Stimulated activated CD4-positive, alpha-beta T cell treated with anti-CD3 and anti-CD28 coated beads, Interleukin-1b, Interleukin-23, amount 100 ng/mL, for 4 hours (primary cell): ENCODE measurements at regions not wholly inside any gene's neighbourhood (a gene's known extent, or its start where the extent isn't known, plus 50 kb on each side); places are given as distances from the start of the nearest gene placed in this dataset.

Source experiments
- DNase-seq, 2 donors: peaks; one replicate each; pipeline ENCODE4 v3.0.0-alpha.2; 2020; ENCODE audit warnings: low read depth in 2 of 2

DNA sequence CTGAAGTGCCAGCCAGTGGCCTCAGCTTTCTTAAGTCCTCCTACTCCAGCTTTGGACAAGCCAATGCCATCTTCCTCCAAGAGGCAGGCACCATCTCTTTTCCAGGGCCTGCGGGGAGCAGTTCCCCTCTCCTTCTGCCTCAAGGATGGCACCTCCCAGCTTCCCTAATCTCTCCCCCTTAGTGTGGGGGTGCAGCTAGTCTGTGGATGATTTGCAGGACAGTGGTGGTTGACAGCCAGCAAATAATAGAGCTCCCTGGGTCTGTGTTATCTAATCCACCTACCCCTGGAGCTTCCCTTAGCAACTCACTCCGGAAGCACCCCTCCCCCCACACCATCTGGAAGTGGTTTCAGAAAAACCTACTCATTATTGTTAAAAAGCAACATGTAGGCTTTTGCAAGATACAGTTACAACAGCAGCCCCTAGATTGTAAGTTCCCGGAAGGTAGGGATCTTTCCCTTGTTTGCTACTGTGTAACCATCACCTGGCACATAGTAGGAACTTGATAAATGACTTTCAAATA lies 247.1 kb downstream of the BCOR start:
- DNase-seq = peak in 1 of 2 donors; percentile 15

DNA sequence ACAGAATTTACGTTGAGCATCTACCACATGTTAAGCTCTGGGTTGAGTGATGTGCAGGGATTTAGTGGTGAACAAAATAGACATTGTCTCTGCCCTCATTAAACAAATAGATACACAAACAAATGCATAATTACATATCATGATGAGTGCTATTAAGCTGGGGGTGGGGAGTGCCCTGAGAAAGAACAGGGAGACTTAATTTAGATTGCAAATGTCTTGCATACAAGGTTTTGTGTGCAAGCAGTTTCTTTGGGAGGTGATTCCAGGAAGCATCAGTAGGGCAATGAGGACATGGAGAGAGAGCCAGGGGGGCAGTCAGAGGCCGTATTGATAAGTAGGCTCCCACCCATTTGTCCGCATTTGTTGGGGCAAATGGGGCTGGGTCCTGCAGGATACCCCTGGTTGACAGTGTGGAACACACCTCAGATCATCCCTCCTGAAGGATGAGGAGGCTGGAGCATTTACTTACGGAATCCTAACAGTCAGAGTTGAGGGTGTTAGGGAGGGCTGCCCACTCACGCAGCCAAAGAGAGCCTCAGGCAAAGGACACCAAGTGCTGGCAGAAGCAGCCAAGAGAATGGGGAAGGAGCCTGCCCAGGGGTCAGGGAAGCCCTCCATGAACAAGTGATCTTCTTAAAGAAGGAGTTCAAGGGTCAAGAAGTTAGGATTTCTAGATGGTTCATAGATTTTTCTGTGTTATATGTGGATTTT lies 245.9 kb downstream of the BCOR start:
- no peak for DNase-seq

DNA sequence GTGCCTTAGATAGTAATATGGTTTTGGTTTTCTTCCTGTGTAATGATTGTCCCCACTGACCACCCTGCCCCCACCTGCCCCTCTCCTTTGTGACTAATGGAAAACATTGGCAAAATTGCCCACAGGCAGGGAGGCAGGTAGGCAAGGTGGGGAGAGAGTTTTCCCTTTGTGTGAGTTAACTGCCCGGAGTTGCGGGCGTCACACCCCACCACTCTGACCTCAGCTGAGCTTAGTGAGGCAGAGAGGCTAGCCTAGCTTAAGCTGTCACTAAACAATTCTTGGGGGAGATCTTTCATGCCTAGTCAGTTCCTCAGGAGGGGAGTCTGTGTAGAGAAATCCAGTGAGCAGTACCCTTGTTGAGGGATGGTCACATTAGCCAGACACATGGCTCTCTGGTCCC lies 245.3 kb downstream of the BCOR start:
- no peak for DNase-seq

DNA sequence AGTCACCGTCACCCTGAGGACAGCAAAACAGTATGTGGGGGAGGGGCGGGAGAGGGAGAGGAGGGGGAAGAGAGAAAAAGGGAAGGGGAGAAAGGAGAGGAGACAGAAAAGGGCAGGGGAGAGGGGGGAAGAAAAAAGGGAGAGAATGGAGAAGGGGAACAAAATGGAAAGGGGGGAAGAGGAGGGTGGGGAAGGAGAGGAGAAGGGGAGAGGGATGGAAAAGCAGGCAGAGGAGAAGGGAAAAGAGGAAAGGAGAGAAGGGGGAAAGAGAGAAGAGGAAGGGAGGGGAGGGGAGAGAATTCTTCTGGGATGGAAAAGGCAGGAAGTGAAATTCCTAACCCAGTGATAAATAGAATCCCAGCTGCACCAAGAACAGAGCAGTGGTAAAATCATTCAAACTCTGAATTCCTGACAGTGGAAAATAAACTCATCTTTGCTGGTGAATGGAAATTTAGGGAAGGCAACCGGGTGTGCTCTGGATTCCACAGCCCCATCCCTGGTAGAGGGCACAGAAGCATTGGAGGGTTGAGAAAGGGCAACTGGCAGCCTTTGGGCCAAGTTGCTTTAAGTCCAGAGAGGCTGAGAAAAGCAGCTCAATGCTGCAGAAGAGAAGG lies 244.2 kb downstream of the BCOR start:
- DNase-seq = no peak

DNA sequence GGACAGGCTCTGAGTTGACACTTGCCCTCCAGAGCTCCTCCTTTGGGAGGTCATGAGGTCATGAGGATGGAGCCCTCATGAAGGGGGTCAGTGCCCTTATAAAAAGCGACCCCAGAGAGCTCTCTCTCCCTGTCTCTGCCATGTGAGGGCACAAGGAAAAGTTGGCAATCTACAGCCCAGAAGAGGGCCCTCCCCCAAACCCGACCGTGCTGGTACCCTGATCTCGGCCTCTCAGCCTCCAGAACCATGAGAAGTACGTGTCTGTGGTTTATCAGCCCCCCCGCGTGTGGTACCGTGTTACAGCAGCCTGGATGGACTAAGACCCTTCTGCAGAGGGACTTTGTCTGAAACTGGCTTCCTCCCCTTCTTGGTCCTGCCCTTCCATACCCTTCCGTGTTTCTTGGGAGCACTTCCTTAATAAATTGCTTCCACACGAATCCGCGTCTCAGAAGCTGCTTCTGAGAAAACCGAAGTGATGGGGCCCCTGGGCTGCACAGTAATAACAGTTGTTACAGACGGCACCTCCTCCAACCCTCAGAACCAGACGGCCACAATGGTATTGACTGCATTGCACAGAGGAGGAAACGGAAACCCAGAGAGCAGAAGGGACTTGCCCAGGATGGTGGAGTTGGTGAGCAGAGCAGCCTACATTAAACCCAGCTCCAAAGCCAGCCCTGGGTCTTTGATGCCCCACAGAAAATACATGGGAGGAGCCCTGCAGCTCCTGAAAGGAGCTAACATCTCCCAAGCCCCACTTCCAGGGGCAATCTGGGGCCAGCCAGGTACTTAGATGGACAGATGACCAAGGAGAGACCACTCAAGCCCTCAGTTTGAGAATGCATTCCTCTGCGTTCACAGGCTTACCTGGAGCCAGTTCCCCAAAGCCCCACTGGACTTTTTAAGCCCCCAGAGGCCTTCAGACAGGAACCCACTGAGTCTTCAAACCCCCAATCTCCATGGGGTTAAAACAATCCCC lies 242.7 kb downstream of the BCOR start:
- DNase-seq = peak; percentile 38 to 65

DNA sequence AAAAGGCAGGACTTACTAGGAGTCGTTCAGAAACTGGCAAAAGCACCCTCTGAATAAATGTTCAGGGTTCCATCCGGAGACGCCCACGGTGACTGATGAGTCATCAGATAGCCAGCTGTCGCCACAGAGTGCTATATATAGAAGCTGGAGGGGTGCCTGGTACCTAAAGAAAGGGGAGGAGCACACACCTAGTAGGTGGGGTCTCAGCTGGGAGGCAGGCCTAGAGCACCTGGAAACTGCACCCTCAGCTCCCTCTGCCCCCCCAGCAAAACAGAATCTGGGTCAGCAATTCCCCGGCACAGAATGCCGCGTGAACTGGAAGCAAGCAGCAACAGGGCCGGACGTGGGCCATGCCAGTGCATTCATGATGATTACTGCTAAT lies 242.0 kb downstream of the BCOR start:
- DNase-seq = peak; percentile 57 to 72

DNA sequence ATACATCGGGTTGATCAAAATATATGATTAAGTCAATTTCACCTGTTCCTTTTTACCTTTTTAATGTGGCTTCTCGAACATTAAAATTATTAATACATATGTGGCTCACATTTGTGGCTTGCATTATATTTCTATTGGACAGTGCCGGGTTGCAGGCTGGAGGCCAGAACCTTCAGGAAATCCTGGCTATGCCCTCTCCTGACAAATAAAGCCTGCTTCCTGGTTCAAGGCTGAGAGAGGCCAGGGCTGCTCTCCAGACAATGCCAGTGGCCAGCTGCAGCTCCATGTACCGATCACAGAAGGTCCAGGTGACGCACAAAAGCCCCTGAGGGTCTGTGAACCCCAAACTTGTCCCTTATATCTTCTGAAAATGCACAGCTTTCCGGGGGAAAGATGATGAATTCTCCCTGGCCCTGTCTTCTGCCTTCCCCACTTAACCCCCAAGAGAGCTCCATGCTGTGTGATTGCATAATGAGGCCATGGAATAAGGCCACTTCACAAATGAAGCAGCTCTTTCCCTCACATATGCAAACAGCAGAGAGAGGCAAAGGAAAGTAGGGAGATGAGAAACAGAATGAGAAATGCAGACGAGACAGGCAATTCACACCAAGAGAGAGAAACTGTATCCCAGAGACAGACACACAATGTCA lies 241.2 kb downstream of the BCOR start:
- DNase-seq = no peak

DNA sequence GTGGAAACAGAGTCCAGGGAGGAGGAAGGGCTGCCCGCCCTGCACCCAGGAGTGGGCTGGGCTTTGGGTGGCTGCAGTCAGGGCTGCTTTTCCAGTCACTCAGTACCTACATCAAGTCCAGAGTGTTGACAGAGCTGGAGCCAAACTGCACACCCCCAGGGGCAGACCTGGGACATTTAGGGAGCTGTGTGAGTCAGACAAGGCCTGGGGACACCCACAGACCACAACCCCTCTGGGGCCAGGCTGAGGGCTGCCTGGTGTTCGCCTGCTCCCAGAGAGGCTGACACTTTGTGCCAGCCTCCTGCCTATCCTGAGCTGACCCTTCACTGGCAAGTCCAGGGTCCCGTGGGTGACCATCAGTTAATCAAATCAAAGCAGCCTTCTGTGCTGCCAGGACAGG lies 240.0 kb downstream of the BCOR start:
- no peak for DNase-seq

DNA sequence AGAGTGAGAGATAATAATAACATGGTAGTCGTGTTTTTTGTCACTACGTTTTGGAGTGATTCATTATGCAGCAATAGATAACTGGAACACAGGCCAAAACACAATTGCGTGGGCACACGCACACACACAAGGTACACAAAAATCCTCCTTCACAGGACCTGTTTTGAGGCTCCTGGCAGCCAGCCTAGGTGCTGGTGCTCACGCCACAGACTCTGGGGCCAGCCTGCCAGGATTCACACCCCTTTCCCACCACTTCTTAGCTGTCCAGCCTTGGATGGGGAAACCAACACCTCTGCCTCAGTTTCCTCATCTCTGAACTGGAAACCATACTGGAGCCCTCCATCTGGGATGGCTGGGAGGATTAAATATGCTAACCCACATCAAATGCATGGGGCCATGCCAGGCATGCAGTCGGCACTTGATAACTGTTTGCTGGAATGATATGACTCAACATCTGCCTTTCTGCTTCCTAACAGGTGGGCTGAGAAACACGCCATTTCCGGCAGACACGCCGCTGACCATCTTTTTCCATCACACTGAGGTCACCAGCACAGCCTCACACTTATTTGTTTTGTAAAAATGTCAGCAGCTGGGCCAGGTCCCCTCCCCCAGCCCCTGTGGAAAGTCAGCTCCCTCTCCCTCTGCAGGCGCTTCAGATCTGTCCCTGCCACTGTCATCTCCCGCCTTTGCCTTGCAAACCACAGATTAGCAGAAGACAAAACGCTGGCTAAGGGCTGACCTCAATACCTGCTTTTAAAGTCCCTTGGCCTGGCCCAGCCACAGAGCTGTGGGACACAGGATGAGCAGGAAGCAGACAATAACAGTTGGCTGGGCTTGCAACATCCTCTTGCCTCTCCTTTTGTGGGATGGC lies 237.5 kb downstream of the BCOR start:
- DNase-seq = peak; percentile 59 to 74

DNA sequence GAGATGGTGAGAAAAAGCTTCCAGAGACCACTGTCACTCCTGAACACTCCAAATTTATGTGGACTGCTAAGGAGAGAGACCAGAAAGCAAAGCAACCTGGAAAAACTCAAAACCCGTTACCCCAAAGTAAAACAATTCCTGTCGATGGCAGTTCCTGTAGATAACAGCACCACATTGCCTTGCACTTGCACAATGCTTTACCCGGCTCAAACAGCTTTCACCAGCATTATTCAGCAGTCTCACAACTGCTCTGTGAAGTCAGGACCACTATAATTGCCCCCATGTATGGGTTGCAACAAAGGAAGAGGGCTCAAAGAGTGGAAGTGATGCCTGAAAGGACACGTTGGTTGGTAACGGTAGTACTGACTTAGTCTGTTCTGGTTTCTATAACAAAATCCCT lies 234.8 kb downstream of the BCOR start:
- DNase-seq = no peak

DNA sequence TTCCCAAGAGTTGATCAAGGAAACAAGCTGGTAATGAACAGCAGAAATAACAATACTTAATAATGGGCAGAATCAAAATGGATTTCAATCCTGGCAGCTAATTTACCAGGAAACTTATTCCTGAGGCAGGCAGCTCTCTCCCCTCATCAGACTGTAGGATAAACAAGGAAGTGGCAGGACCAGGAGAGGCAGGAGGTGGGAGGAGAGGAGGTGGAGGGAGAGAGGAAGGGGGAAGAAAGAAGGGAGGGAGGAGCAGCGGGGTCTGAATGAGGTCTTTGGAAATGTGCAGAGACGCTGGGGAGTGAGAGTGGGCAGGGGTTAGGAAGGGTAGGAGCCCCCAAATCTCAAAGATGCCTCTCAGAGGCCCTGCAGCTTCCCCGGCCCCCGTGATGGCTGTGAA lies 231.5 kb downstream of the BCOR start:
- no peak for DNase-seq

DNA sequence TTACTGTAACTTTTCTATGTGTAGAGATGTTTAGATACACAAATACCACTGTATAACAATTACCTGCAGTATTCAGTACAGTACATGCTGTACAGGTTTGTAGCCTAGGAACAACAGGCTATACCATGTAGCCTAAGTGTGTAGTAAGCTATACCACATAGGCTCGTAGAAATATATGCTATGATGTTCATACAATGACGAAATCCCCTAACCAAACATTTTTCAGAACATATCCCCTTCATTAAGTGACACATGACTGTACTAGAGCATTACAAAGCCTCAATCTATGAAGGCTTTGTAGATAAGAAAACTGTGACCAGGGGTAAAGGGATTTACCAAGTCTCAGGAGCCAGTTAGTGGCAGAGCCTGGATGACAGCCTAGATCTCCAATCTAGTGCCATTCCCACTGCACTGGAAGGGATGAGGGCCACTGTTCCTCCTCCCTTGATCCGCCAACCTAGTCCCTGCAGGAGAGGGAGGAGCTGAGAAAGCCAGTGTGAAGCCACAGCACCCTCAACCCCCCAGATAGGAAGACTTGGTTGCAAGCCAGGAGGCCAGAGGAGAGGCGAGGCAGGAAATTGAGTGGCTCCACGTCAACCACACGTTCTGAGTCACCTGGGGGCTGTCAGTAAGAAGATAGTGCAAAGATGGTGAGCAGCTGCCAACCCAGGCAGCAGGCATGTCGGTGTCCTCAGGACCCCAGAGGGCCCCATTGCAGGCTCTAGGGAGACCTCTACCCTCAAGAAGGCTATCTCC lies 227.7 kb downstream of the BCOR start:
- peak; percentile 40 to 68 for DNase-seq

DNA sequence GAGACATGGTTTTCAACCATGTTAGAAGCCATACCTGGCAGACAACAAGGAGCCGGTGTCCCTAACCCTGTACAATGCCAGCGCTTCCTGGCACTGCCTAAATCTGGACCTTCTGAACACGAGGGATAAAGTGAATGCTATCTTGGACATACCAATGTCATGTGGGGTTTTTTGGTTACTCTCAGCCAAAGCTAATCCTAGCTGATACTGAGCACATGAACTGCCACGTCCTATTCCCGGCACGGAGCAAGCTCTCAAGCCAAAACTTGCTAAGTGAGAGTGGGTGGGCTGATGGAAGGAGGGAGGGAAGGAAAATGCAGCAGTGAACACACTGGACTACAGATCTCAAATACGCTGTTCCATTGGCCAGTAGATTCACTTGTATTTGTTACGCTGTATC lies 226.1 kb downstream of the BCOR start:
- DNase-seq = no peak

DNA sequence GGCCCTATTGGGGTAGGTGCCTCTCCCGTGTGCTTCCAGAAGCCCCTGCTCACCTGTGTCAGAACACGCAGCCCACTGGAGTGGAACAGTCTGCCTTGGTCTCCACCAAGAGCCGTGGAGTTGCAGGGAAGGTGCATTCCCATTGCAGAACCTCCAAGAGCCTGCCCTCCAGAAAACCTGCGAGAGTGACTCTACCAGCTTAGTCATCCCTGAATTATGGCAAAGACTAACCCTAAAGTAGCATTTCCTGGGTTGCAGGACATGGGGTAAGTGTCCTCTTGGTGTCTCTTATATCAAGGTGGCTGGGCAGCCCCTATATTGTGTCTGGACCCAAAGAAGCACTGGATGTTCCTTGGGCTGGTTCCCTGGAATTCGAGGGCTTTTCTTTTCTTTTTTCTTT lies 224.6 kb downstream of the BCOR start:
- DNase-seq = no peak

DNA sequence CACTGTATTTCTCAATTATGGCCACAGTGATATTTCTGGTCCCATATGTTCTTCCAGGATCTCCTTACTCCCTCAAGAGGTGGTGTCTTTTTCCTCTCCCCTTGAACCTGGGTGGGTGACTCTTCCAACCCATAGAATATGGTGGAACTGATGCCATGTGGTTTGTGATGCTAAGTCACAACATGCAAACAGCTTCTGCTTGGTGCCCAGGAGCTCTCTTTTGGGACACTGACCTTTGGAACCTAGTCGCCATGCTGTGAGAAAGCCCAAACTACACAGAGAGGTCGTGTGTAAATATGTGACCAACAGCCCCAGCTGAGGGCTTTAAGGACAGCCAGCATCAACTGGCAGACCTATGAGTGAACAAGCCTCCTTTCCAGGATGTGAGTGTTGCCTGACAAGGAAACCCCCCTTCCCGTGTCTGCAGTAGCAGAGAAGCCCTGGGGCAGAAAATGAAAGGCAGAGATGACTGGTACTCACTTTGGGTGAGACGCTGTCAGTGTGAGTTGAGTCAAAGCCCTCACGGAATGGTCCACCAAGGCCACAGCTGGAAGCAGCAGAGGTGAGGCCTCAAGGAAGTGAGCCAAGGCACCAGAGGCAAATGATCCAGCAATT lies 223.4 kb downstream of the BCOR start:
- peak; percentile 19 to 20 for DNase-seq

DNA sequence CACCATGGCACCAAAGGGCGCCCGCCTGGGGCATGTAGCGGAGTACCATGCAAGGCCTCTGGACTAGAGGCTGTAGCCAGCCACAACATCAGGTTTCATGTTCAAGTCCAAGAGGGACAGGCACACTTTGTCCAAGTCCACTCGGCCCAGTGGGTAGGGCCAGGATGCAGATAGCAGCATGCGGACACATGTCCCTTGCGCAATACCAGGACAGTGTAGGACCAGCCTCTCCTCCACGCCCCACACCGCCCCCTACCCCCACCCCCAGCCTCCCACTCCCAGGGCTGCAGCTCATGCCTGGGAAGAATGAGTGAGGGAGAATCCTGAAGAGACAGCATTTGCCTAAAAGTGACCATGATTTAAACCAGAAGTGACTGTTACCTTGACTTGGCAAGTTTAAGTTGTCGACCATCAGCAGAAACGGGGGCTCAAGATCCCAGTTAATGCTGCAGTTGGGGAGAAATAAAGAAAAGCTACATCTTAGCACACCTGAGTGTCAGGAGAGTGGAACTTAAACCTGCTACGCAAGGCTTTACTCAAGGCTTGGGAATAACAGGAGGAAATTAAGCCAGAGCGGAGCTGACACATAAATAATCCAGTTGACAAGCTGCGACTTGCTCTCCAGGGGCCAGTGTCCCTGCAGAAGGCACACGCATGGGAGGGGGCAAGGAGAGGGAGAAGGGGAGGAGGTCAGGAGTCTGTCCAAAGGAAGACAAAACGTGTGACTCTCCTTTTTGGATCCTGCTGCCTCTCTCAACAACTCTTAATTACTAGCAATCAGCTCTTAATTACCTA lies 221.7 kb downstream of the BCOR start:
- no peak for DNase-seq

DNA sequence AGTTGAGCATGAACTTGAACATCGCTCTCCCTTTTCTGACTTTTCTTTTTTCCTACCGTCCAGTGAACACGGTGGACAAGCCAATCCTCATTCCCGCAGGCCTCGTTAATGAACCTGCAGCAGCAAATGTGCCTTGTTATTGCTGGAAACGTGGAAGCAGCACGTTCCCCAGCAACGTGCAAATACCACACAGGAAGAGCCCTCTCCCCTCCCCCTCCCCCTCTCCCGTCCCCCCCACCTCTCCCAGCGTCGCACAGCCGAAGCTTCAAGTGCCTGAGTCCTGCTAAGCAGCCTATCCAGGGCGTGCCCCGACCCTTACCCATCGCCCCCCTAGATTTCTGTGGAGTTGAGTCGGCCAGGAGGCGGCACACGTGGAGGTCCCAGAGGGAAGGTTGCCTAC lies 219.9 kb downstream of the BCOR start:
- no peak for DNase-seq

DNA sequence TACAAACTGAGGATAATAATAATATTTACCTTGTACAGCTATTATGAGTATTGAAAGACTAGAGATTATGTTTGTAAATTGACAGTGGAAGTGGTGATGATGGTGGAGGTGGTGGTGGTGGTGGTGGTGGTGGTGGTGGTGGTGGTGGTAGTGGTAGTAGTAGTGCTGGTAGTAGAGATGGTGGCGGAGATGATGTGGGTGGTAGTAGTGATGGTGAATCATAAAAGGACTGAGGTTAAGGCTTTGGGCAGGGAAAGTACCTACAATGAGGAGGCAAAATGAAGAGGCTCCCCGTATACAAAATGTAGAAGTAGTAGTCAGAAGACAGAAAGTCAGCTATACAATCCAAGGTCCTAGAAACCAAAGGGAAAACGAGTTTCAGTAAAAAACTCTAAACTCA lies 214.1 kb downstream of the BCOR start:
- peak in 1 of 2 donors; percentile 35 for DNase-seq

DNA sequence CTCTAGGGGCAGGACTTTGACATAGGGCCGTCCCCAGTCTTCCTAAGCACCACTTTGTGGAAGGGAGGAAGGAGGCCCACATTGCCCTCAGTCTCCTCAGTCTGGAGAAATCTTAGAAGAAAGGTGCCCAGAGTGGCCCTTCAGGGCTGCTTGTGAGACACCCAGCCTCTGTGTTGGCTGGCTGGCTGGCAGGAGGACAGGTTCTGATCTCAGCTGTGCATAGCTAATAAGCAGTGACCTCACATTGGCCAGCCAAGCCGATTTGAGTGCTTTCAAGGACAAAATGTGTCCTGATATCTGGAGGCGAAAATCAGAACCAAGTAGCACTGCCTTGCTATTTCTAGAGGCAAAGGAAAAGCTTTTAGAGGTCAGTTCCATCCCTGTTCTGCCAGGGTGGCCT lies 211.5 kb downstream of the BCOR start:
- DNase-seq = no peak
